ENCODE measurements at regions not wholly inside any gene's neighbourhood (a gene's known extent, or its start where the extent isn't known, plus 50 kb on each side); places are given as distances from the start of the nearest gene placed in this dataset.

- TF ChIP-seq YY1 (IDR thresholded peaks at IDR 0.05; ENCODE audit: insufficient read depth, insufficient read length), result no peak
- TF ChIP-seq ZNF274 (IDR thresholded peaks at IDR 0.05; ENCODE audit: low read depth, low read length), result no peak
- TF ChIP-seq SUZ12 (IDR thresholded peaks at IDR 0.05; ENCODE audit: extremely low read depth, insufficient read depth, insufficient read length), result no peak
These were observed 354.1 kb upstream of the C1orf87 start for GRCh38 chr1:60427701-60428100.
